GM19035 (cell line): ENCODE measurements at regions not wholly inside any gene's neighbourhood (a gene's known extent, or its start where the extent isn't known, plus 50 kb on each side); places are given as distances from the start of the nearest gene placed in this dataset.

Experiments
- ATAC-seq: cut with Tn5 transposase; IDR thresholded peaks from one replicate; pipeline ENCODE4 v1.9.1; 2021; ENCODE audit not compliant: unreplicated experiment

GRCh38 chr13:34037636-34038540 is 219.9 kb downstream of the RFC3 start:
- ATAC-seq = peak; percentile 57

DNA sequence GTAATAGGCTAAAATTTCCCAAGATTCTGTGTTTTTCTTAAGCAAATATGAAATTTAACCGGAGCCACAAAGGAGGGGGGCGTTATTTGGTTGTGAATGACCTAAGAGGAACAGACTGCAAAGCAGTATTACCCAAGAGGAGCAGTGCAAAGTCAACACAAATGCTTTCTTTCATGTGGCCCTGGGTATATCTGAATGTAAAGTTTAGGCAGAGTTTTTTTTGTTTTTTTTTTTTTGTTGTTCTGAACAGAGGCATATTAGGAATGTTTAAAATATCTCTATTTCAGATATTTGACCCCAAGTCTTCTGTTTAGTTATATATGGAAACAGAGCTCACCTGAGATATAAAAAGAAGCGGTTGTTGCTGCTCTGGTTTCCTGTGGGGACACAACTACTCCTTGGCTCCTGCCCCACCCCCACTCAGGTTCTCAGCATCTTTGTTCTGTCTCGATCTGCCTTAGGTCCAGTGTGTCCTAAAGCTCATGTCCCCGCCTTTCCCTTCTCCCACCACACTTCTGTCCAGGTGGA is 220.7 kb downstream of the RFC3 start:
- peak; percentile 47 for ATAC-seq

DNA sequence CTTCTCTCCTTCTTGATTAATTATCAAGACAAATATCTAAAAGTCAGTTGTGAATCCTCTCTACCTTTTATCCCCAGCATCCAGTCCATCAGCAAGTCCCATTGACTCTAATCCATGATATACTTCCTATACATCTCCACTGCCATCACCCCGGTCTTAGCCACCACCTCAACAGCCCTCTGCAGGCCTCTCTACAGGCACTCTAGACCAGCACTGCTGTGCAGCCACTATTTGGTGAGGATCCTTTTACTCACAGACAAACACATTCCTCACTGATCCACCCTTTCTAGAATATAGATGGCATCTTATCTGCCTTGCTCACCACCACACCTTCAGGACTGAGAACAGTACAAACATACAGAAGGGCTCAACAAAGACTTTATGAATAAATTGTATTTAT is 221.7 kb downstream of the RFC3 start:
- no peak for ATAC-seq

DNA sequence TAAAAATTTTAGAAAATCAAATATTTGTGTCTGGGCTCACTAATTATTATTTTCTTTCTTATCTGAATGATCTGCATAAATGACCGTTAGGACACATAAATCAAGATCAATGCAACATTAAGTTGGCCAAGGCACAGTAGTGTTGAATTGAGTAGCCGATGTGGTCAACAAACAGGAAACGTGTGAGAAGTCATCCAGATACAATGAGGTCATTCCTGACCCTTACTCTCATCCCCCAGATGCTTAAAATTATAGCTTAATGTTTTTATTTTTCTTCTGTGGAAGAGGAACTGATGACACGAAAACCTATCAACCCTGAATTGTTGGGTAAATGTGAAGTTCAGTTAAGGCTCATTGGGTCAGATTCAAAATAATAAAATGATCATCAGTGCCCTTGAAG is 222.9 kb downstream of the RFC3 start:
- no peak for ATAC-seq

- no peak for ATAC-seq
Observed at GRCh38 chr13:34044041-34044440, 226.1 kb downstream of the RFC3 start.

DNA sequence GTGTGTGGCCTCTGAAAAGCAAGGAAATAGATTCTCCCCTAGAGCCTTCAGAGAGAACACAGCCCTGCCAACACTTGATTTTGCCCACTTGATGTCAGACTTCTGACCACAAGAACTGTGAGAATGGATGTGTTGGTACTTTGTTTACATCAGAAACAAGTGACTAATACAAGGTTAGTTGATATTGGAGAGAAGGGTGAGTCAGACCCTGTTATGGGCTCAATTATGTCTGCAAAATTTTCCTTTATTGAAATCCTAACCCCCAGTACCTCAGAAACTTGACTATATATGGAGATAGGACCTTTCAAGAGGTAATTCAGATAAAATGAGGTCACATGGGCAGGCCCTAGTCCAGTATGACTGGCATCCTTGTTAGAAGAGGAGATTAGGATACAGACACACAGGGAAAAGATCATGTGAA is 226.7 kb downstream of the RFC3 start:
- no peak for ATAC-seq

DNA sequence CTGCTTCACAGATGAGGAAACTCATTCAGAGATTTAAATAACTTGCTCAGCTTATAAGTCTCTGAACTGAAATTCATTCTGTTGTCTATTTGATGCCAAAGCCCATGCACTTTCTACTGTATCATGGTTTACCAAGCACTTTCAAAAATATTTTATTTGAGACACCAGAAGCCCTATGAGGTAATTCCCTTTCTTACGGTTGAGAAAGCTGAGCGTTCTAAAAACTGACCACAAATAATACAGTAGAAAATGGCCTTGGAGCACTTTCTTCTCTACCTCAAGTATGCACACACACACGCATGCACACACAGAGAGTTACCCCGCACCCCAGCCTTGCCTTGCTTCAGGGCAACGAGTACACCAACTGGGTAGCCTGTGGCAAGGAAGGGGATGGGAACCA is 228.5 kb downstream of the RFC3 start:
- ATAC-seq = no peak

DNA sequence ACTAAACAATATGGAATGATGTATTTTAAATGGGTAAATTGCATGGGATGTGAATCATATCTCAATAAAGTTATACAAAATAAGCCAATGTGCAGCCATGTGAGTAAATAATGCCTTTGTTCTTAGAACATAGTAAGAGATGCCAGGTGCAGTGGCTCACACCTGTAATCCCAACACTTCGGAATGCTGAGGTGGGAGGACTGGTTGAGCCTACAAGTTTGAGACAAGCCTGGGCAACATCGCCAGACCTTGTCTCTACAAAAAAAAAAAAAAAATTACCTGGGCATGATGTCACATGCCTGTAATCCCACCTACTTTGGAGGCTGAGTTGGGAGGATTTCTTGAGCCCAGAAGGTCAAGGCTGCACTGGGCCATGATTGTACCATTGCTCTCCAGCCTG is 230.7 kb downstream of the RFC3 start:
- no peak for ATAC-seq

GRCh38 chr13:34056733-34057258 is 238.8 kb downstream of the RFC3 start:
- ATAC-seq = no peak

DNA sequence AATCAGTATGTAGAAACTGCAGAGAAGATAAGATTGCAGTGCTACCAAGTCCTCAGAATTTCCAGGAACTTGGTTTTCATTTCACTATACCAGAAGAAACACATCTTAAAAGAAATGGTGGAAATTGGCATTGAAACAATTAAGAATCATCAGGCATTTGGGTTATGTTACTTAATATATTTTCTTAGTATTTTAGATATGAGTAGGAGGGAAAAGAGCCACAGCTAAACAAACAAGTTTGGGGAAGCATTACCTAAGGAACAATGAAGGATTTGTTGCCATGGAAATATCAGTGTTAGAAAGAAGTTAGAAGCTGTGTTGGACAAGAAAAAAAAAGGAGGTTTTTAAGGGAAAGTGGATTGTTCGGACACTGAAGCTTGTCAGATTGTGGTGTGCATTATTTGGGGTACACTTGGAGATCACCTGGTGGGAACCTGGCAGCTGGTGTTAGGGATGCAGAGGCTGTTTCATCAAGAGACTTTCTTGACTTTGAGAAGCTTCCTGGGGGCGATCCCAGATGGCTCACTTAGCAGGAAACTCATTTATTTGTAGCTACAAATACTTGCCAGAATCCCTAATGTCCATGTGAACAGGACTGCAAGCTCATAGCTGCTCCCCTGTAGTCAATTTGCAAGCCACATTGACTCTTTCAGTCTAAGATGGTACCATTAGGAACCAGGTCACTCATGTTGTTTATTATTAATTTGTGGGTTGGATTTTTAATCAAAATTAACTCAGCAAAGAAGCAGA is 246.7 kb downstream of the RFC3 start:
- no peak for ATAC-seq

- ATAC-seq = no peak
Observed at GRCh38 chr13:34065928-34066327, 248.0 kb downstream of the RFC3 start.

DNA sequence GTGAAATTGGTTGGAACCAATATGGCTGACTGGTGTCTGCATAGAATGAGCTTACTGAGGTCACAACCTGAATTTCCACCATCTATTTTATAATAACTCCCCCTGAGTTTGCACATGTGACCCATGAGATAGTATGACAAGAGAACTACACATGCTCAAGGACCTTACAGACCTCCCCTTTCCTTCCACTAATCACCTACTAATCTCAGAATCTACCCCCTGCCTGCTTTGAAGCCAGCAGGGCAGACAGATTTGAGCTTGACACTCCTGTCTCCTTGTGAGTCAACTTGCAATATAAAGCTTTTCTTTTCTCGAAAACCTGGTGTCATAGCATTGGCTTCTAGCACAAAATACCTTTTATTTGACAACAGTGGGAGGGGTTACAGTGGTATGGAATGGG is 248.4 kb downstream of the RFC3 start:
- no peak for ATAC-seq

GRCh38 chr13:34070006-34070405 is 252.1 kb downstream of the RFC3 start:
- no peak for ATAC-seq

DNA sequence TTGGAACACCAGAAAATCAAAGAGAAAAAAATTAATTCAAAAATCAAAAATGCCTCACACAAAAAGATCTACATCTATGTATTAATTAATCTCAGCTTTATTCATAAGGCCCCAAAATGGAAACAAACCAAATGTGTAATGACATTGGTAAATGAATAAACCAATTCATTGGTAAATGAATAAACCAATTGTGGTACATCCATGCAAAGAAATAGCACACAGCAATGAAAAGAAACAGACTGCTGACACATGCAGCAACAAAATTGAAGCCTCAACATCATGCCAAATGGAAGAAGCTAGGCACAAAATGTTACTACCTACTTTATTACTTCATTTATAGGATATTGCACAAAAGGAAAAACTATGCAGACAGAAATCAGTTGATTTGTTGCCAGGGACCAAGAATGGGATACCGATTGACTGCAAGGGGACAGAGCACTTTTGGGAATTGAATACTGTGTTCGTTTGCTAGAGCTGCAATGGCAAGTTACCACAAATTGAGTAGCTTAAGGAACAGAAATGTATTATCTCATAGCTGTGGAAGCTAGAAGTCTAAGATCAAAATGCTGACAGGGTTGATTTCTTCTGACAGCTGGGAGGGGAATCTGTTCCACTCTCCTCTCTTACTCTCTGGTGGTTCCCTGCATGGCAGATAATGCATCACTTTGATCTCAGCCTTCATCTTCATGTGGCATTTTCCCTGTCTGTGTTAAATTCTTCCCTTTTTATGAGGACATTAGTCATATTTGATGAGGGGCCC is 252.8 kb downstream of the RFC3 start:
- no peak for ATAC-seq

GRCh38 chr13:34076319-34076718 is 258.4 kb downstream of the RFC3 start:
- ATAC-seq = no peak

- ATAC-seq = peak; percentile 59
Observed at GRCh38 chr13:34076943-34077703, 259.2 kb downstream of the RFC3 start.

GRCh38 chr13:34078334-34078999 is 260.5 kb downstream of the RFC3 start:
- no peak for ATAC-seq

GRCh38 chr13:34085204-34085603 is 267.3 kb downstream of the RFC3 start:
- no peak for ATAC-seq

DNA sequence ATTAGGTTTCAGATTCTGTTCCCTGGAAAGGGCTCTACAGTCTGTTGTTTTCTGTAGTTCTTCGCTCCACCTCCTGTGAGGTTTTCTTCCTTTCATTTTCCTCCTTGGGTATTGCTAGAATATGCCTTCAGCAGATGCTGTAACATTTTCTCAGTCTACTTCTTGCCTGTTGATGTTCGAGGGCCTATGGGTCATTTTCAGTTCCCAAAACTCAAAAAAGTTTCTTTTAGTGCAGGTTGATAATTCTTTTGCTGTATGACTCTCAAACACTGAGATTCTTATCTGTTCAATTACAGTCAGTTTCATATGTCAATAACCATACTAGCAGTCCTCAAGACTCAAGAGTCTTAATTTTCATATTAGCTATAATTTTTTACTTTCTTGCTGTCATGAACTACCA is 268.3 kb downstream of the RFC3 start:
- ATAC-seq = no peak

- ATAC-seq = no peak
Observed at GRCh38 chr13:34087791-34088190, 269.8 kb downstream of the RFC3 start.
